EL (cell line): ENCODE measurements at regions not wholly inside any gene's neighbourhood (a gene's known extent, or its start where the extent isn't known, plus 50 kb on each side); places are given as distances from the start of the nearest gene placed in this dataset.

Experiments used
- DNase-seq: peaks from one replicate; pipeline ENCODE4 v3.0.0-alpha.2; 2016

- peak; percentile 32 for DNase-seq
Observed at GRCh38 chr11:92846491-92847125, 122.8 kb upstream of the MTNR1B start.

- no peak for DNase-seq
Observed at GRCh38 chr11:92848578-92848977, 120.9 kb upstream of the MTNR1B start.

GRCh38 chr11:92850296-92850826 lies 119.1 kb upstream of the MTNR1B start:
- DNase-seq, result peak; percentile 28

- DNase-seq, result no peak
Observed at GRCh38 chr11:92852229-92852628, 117.2 kb upstream of the MTNR1B start.

- no peak for DNase-seq
Observed at GRCh38 chr11:92852946-92853345, 116.5 kb upstream of the MTNR1B start.

- no peak for DNase-seq
Observed at GRCh38 chr11:92854162-92854561, 115.3 kb upstream of the MTNR1B start.

- DNase-seq, result no peak
Observed at GRCh38 chr11:92854952-92855351, 114.5 kb upstream of the MTNR1B start.

GRCh38 chr11:92855607-92856405 lies 113.6 kb upstream of the MTNR1B start:
- no peak for DNase-seq

- DNase-seq, result no peak
Observed at GRCh38 chr11:92857407-92857806, 112.0 kb upstream of the MTNR1B start.

GRCh38 chr11:92859156-92859690 lies 110.2 kb upstream of the MTNR1B start:
- DNase-seq, result peak; percentile 15

GRCh38 chr11:92861634-92862033 lies 107.8 kb upstream of the MTNR1B start:
- no peak for DNase-seq

GRCh38 chr11:92865352-92865751 lies 104.1 kb upstream of the MTNR1B start:
- DNase-seq, result peak; percentile 30

- DNase-seq, result no peak
Observed at GRCh38 chr11:92866679-92867282, 102.7 kb upstream of the MTNR1B start.

GRCh38 chr11:92867913-92868619 lies 101.4 kb upstream of the MTNR1B start:
- DNase-seq, result no peak

GRCh38 chr11:92869716-92870115 lies 99.7 kb upstream of the MTNR1B start:
- DNase-seq, result no peak

GRCh38 chr11:92870196-92870832 lies 99.1 kb upstream of the MTNR1B start:
- no peak for DNase-seq

GRCh38 chr11:92873551-92873950 lies 95.9 kb upstream of the MTNR1B start:
- no peak for DNase-seq

GRCh38 chr11:92875473-92875872 lies 94.0 kb upstream of the MTNR1B start:
- no peak for DNase-seq

- no peak for DNase-seq
Observed at GRCh38 chr11:92879086-92879485, 90.4 kb upstream of the MTNR1B start.

GRCh38 chr11:92880381-92880780 lies 89.1 kb upstream of the MTNR1B start:
- peak; percentile 61 for DNase-seq

- DNase-seq, result no peak
Observed at GRCh38 chr11:92881940-92882450, 87.5 kb upstream of the MTNR1B start.
